DND-41 (cell line): ENCODE measurements at regions not wholly inside any gene's neighbourhood (a gene's known extent, or its start where the extent isn't known, plus 50 kb on each side); places are given as distances from the start of the nearest gene placed in this dataset.

Source experiments
- ATAC-seq: fragments of 200-7000 bp; cut with Tn5 transposase; 3 replicates; pipeline ENCODE4 v1.9.1; 2021; ENCODE audit warnings: low read depth; ENCODE audit not compliant: insufficient read depth
- DNase-seq: peaks from one replicate; pipeline ENCODE4 v3.0.0-alpha.2; 2020
- H2AFZ ChIP-seq: 2 replicates; pipeline ENCODE4 v1.6.0; 2012; ENCODE audit warnings: low read depth, low read length
- H3K27ac ChIP-seq: 2 replicates; pipeline ENCODE4 v1.5.1; 2012; ENCODE audit warnings: low read length, inconsistent platforms
- H3K27me3 ChIP-seq: fragments of 200-600 bp; sonication (generic); 2 replicates; pipeline ENCODE4 v1.6.0; 2012; ENCODE audit warnings: low read length, mild to moderate bottlenecking, inconsistent platforms; ENCODE audit not compliant: insufficient read depth, poor library complexity
- H3K36me3 ChIP-seq: 2 replicates; pipeline ENCODE4 v1.5.1; 2012; ENCODE audit warnings: low read length, inconsistent platforms; ENCODE audit not compliant: insufficient read depth
- H3K4me1 ChIP-seq: 2 replicates; pipeline ENCODE4 v1.5.1; 2012; ENCODE audit warnings: mild to moderate bottlenecking, low read length; ENCODE audit not compliant: insufficient read depth
- H3K4me2 ChIP-seq: 2 replicates; pipeline ENCODE4 v1.6.0; 2012; ENCODE audit warnings: mild to moderate bottlenecking, moderate library complexity, low read length, inconsistent platforms; ENCODE audit not compliant: insufficient read depth
- H3K4me3 ChIP-seq, 2 experiments: fragments of 200-600 bp in 1 of 2; shearing (Covaris generic) in 1 of 2; 2 replicates each; pipeline ENCODE4 v1.5.1; 2012 to 2016; ENCODE audit warnings: inconsistent platforms in 2 of 2, low read length in 2 of 2, mild to moderate bottlenecking in 2 of 2, low read depth in 1 of 2, moderate library complexity in 1 of 2
- H3K79me2 ChIP-seq: 2 replicates; pipeline ENCODE4 v1.6.0; 2012; ENCODE audit warnings: low read length, inconsistent platforms; ENCODE audit not compliant: insufficient read depth
- H3K9ac ChIP-seq: 2 replicates; pipeline ENCODE4 v1.6.0; 2012; ENCODE audit warnings: low read depth, mild to moderate bottlenecking, inconsistent platforms, low read length, moderate library complexity
- H3K9me3 ChIP-seq: 2 replicates; pipeline ENCODE4 v1.5.1; 2012; ENCODE audit warnings: low read length, moderate library complexity, mild to moderate bottlenecking, inconsistent platforms; ENCODE audit not compliant: insufficient read depth, severe bottlenecking
- H4K20me1 ChIP-seq: 2 replicates; pipeline ENCODE4 v1.6.0; 2012; ENCODE audit warnings: low read length; ENCODE audit not compliant: insufficient read depth
- EZH2 ChIP-seq: IDR thresholded peaks from 3 replicates; pipeline ENCODE4 v1.6.1; 2012; ENCODE audit warnings: borderline replicate concordance, low read depth, mild to moderate bottlenecking, moderate library complexity, low read length, inconsistent platforms; ENCODE audit not compliant: severe bottlenecking
- TF ChIP-seq, protein P1 (sequence below): IDR thresholded peaks from 2 replicates; pipeline ENCODE4 v1.5.1; 2012; ENCODE audit warnings: borderline replicate concordance, low read length, moderate library complexity, mild to moderate bottlenecking; ENCODE audit not compliant: poor library complexity, severe bottlenecking; ENCODE audit errors: extremely low read depth

DNA sequence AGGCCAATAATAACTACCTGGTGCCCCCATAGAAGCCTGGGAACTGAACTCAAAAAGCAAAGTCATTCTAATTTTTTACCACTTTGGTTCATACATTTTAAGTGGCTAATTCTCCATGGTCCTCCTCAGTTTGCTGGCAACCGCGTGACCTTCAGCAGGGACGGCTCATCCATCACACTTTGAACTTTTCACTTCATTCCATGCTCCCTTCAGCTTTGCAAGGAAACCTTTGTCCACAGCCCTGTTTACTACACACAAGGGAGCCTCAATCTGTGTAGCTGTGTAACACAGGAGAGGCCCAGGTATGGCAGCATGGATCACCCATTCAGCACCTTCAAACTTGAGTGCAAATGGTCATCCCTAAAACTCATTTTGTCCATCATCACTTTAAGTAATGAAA lies 552.4 kb downstream of the IRX1 start:
- no peak overlapping the region for H3K27ac ChIP-seq
- ATAC-seq (no peak), DNase-seq (no peak)
- H3K79me2 ChIP-seq = no peaks in the 10 kb centered on the region
- H3K27me3 ChIP-seq = no peaks in the 10 kb centered on the region
- TF ChIP-seq EZH2 = no peak
- TF ChIP-seq, protein P1, sequence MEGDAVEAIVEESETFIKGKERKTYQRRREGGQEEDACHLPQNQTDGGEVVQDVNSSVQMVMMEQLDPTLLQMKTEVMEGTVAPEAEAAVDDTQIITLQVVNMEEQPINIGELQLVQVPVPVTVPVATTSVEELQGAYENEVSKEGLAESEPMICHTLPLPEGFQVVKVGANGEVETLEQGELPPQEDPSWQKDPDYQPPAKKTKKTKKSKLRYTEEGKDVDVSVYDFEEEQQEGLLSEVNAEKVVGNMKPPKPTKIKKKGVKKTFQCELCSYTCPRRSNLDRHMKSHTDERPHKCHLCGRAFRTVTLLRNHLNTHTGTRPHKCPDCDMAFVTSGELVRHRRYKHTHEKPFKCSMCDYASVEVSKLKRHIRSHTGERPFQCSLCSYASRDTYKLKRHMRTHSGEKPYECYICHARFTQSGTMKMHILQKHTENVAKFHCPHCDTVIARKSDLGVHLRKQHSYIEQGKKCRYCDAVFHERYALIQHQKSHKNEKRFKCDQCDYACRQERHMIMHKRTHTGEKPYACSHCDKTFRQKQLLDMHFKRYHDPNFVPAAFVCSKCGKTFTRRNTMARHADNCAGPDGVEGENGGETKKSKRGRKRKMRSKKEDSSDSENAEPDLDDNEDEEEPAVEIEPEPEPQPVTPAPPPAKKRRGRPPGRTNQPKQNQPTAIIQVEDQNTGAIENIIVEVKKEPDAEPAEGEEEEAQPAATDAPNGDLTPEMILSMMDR = no peak
- no peaks in the 10 kb centered on the region for H3K9me3 ChIP-seq
- no peak overlapping the region for H3K4me2 ChIP-seq
- no peak overlapping the region for H3K4me3 ChIP-seq
- H4K20me1 ChIP-seq = no peaks in the 10 kb centered on the region
- H2AFZ ChIP-seq = no peak overlapping the region
- H3K4me1 ChIP-seq = no peaks in the 10 kb centered on the region
- no peak overlapping the region for H3K9ac ChIP-seq
- H3K36me3 ChIP-seq = no peaks in the 10 kb centered on the region

DNA sequence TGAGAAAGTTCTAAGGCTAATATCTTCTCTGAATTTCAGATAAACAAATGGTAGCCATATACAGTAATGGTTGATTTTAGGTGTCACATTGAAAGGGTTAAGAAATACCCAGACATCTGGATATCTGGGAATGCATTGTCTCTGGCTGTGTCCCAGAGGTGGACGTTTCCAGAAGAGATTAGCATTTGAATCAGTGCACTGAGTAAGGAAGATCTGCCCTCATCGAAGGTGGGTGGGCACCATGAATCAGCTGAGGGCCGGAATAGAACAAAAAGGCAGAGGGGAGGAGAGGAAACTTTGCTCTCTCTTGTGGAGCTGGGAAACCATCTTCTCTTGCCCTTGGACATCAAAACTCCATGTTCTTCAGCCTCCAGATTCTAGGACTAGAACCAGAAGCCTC lies 554.4 kb downstream of the IRX1 start:
- H3K36me3 ChIP-seq = no peaks in the 10 kb centered on the region
- no peak overlapping the region for H2AFZ ChIP-seq
- H4K20me1 ChIP-seq = no peaks in the 10 kb centered on the region
- H3K79me2 ChIP-seq = no peaks in the 10 kb centered on the region
- H3K27me3 ChIP-seq = no peaks in the 10 kb centered on the region
- H3K9me3 ChIP-seq = no peaks in the 10 kb centered on the region
- H3K9ac ChIP-seq = no peak overlapping the region
- no peak overlapping the region for H3K27ac ChIP-seq
- no peak overlapping the region for H3K4me3 ChIP-seq
- ATAC-seq = no peak
- H3K4me2 ChIP-seq = no peak overlapping the region
- no peak for DNase-seq
- TF ChIP-seq, protein P1 = no peak
- no peak for TF ChIP-seq EZH2
- H3K4me1 ChIP-seq = no peaks in the 10 kb centered on the region

DNA sequence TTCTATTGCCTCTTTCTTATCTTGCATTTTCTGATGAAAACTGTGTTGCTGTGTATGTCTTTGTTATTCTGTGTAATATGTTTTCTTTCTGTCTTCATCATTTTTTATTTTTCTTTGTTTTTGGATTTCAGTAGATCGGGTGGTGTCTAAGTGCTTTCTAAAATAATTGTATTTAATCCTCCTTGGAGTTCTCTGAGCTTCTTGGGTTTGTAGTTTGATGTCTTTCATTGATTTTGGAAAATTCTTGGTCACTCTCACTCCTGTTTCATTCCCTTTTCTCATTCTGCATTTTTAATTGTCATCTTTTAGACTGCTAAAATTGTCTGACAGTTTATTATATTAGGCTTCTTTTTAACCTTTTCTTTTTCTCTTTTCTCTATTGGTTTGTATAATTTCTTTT lies 560.5 kb downstream of the IRX1 start:
- no peak overlapping the region for H3K4me3 ChIP-seq
- H3K9ac ChIP-seq = no peak overlapping the region
- no peaks in the 10 kb centered on the region for H4K20me1 ChIP-seq
- H3K9me3 ChIP-seq = peaks cover 2% of the 10 kb centered on the region
- H3K27ac ChIP-seq = no peak overlapping the region
- DNase-seq (no peak), ATAC-seq (no peak)
- no peaks in the 10 kb centered on the region for H3K79me2 ChIP-seq
- H3K27me3 ChIP-seq = no peaks in the 10 kb centered on the region
- H3K4me2 ChIP-seq = no peak overlapping the region
- no peak for TF ChIP-seq EZH2
- TF ChIP-seq, protein P1 = no peak
- H3K4me1 ChIP-seq = peaks cover 8% of the 10 kb centered on the region; the same call in 1 of the 2 replicates
- H3K36me3 ChIP-seq = no peaks in the 10 kb centered on the region
- H2AFZ ChIP-seq = no peak overlapping the region

DNA sequence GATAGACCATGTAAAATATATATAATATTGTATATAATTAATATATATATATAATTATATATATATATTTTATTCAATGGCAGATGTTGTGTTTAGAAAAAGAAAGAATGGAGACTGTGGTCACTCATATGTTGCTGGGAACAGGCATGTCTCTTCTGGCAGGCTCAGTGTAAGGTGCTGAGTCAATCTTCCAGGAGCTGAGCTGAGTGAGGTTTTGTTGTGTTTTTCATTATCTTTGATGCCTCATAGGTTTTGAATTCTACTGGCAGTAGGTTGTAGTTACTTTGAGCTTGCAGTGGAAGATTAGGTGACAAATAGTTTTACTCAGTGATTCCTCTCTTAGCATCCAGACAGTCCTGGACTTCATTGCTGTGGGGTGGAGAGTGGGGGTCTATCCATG lies 561.3 kb downstream of the IRX1 start:
- peak; percentile 62; the same call in 2 of the 3 replicates for ATAC-seq
- no peaks in the 10 kb centered on the region for H3K79me2 ChIP-seq
- no peaks in the 10 kb centered on the region for H3K36me3 ChIP-seq
- H2AFZ ChIP-seq = peak overlapping the region; percentile 19; the same call in 1 of the 2 replicates
- no peak overlapping the region for H3K9ac ChIP-seq
- no peak overlapping the region for H3K4me2 ChIP-seq
- H4K20me1 ChIP-seq = no peaks in the 10 kb centered on the region
- no peak for DNase-seq
- H3K4me3 ChIP-seq = no peak overlapping the region
- peaks cover 12% of the 10 kb centered on the region; the same call in 1 of the 2 replicates for H3K4me1 ChIP-seq
- peaks cover 2% of the 10 kb centered on the region for H3K9me3 ChIP-seq
- no peaks in the 10 kb centered on the region for H3K27me3 ChIP-seq
- no peak overlapping the region for H3K27ac ChIP-seq
- no peak for TF ChIP-seq EZH2
- TF ChIP-seq, protein P1 = no peak
